ENCODE measurements at regions not wholly inside any gene's neighbourhood (a gene's known extent, or its start where the extent isn't known, plus 50 kb on each side); places are given as distances from the start of the nearest gene placed in this dataset.
"Not testable (repeated sequence)": the region's sequence is repeated elsewhere in the genome, so short reads cannot be mapped to it uniquely, and the experiment has no call there.

DNA sequence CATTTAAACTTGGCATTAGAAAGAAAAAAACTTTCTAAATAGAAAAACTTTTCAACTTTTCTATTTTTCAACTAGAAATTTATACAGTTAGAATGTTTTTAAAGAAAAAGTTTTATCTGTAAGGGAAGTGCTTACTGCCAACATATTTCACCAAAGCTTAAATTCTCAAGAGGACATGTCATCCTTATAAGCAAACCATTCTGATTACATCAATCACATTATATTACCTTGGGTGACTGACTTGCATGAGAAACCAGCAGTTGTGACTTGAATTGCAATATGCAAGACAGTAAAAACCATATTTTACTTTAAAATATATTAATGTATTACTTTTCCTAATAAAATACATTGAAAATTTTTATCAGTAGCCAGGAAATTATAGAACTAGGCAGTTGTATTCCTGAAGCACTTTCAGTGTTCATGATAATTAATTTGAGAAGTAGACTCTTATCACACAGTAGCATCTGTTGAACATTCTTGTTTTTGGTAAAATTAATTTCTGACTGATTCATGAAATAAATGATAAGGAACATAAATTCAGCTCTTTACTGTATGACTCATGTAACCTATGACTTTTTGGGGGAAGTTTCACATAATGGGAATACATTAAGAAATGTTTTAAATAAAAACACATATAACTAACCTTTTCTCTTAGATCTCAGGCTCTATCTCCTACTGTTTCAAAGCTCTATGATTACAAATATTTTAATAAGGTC is 345.0 kb upstream of the CCDC179 start:
- Histone ChIP-seq H3K27ac (ENCODE audit: low read depth, low read length) (no peak overlapping the region), H3K9ac (ENCODE audit: low read depth, low read length) (no peak overlapping the region), H3K36me3 (ENCODE audit: control insufficient read depth, insufficient read depth, low read length) (no peaks in the 10 kb centered on the region), H3K4me1 (ENCODE audit: control insufficient read depth, insufficient read depth, low read length) (no peaks in the 10 kb centered on the region), H3K27me3 (ENCODE audit: control insufficient read depth, insufficient read depth, low read length) (no peaks in the 10 kb centered on the region), H3K4me3 (ENCODE audit: low read depth, low read length) (no peak overlapping the region), H3K9me3 (ENCODE audit: control insufficient read depth, insufficient read depth, low read length) (peaks cover 21% of the 10 kb centered on the region)

DNA sequence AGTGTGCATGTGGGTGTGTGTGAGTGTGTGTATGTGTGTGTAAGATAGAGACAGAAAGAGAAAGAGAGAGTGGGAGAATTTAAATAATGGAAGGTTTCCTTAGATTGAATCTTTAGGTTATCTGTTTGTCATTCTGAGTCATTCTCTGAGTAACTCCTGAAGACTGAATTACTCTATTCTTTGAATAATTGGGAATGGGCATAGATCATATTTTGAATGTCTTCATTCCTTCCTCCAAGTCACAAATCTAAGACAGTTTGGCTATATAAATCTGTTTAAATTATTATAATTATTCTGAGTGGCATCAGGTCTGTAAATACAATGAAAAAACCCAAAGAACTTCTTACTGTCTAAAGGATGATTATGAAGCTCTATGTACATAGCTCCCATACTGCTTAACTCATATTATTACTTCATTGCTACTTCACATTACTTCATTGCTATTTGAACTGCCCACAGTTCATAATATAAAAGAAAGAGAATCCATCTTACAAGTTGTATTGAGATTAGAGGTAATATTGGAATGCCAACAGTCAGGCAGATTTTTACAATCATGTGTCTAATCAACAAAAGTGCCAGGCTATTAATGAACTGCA is 346.6 kb upstream of the CCDC179 start:
- Histone ChIP-seq H3K36me3 (ENCODE audit: control insufficient read depth, insufficient read depth, low read length) (no peaks in the 10 kb centered on the region), H3K9me3 (ENCODE audit: control insufficient read depth, insufficient read depth, low read length) (peaks cover 14% of the 10 kb centered on the region), H3K9ac (ENCODE audit: low read depth, low read length) (no peak overlapping the region), H3K4me1 (ENCODE audit: control insufficient read depth, insufficient read depth, low read length) (no peaks in the 10 kb centered on the region), H3K27ac (ENCODE audit: low read depth, low read length) (no peak overlapping the region), H3K4me3 (ENCODE audit: low read depth, low read length) (no peak overlapping the region), H3K27me3 (ENCODE audit: control insufficient read depth, insufficient read depth, low read length) (no peaks in the 10 kb centered on the region)

DNA sequence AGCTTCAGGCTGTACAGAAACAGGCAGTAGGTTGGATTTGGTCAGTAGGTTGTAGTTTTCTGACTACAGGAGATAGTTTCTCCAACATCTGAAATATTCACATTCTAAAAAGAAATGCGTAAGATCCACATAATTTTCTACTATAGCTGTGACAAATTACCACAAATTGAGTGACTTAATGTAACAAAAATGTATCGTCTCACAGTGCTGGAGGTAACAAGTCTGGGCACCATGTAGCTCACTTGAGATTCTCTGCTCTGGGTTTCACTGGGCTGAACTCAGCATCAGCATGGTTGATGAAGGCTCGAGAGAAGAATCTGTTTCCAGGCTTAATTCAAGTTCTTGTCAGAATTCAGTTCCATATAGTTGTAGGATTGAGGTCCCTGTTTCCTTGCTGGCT is 350.9 kb upstream of the CCDC179 start:
- Histone ChIP-seq H3K27me3 (ENCODE audit: control insufficient read depth, insufficient read depth, low read length) (no peaks in the 10 kb centered on the region), H3K9me3 (ENCODE audit: control insufficient read depth, insufficient read depth, low read length) (no peaks in the 10 kb centered on the region), H3K4me1 (ENCODE audit: control insufficient read depth, insufficient read depth, low read length) (no peaks in the 10 kb centered on the region), H3K27ac (ENCODE audit: low read depth, low read length) (no peak overlapping the region), H3K4me3 (ENCODE audit: low read depth, low read length) (no peak overlapping the region), H3K36me3 (ENCODE audit: control insufficient read depth, insufficient read depth, low read length) (no peaks in the 10 kb centered on the region), H3K9ac (ENCODE audit: low read depth, low read length) (no peak overlapping the region)

DNA sequence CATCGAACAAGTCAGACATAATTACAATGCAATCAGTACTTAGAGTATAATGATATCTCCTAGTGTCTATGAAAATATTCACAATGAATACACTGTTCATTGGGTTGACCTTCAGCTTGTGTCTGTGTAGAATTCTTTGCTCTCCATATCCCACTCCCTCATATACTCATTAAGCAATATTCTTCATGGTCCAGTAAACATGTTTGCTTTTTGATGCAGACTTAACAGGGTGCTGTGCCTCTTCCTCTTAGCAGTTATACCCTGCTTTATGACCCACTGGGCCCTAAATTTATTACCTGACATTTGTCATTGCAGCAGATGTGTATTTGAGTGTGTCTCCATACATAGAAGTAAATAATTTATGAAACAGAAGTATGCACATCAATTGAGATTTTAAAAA is 352.5 kb upstream of the CCDC179 start:
- H3K9ac ChIP-seq (ENCODE audit: low read depth, low read length), result no peak overlapping the region
- no peaks in the 10 kb centered on the region for H3K36me3 ChIP-seq (ENCODE audit: control insufficient read depth, insufficient read depth, low read length)

DNA sequence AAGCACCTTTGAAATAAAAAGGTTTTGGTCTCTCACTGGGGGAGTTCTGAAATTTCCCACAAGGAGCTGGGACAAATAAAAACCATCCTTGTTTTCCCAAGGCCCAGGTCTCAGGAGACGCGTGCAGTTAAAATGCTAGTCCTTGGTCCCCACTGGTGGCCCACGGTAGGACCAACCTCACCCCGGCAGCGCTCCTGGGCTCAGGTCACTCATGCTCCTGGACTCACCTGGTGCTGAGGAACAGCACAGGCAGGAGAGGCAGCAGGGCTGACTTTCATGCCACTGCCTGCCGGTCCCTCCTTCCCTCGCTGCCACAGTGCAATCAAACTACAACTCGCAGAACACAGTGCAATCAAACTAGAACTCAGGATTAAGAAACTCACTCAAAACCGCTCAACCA is 356.8 kb upstream of the CCDC179 start:
- Histone ChIP-seq H3K27ac (ENCODE audit: low read depth, low read length) (no peak overlapping the region), H3K36me3 (ENCODE audit: control insufficient read depth, insufficient read depth, low read length) (no peaks in the 10 kb centered on the region), H3K9ac (ENCODE audit: low read depth, low read length) (no peak overlapping the region), H3K9me3 (ENCODE audit: control insufficient read depth, insufficient read depth, low read length) (no peaks in the 10 kb centered on the region), H3K4me3 (ENCODE audit: low read depth, low read length) (no peak overlapping the region), H3K4me1 (ENCODE audit: control insufficient read depth, insufficient read depth, low read length) (no peaks in the 10 kb centered on the region), H3K27me3 (ENCODE audit: control insufficient read depth, insufficient read depth, low read length) (no peaks in the 10 kb centered on the region)

More for the DNA sequence above, 352.5 kb upstream of the CCDC179 start:
- H3K4me3 ChIP-seq (ENCODE audit: low read depth, low read length), result no peak overlapping the region
- H3K4me1 ChIP-seq (ENCODE audit: control insufficient read depth, insufficient read depth, low read length), result no peaks in the 10 kb centered on the region
- H3K27ac ChIP-seq (ENCODE audit: low read depth, low read length), result no peak overlapping the region
- no peaks in the 10 kb centered on the region for H3K27me3 ChIP-seq (ENCODE audit: control insufficient read depth, insufficient read depth, low read length)
- no peaks in the 10 kb centered on the region for H3K9me3 ChIP-seq (ENCODE audit: control insufficient read depth, insufficient read depth, low read length)

DNA sequence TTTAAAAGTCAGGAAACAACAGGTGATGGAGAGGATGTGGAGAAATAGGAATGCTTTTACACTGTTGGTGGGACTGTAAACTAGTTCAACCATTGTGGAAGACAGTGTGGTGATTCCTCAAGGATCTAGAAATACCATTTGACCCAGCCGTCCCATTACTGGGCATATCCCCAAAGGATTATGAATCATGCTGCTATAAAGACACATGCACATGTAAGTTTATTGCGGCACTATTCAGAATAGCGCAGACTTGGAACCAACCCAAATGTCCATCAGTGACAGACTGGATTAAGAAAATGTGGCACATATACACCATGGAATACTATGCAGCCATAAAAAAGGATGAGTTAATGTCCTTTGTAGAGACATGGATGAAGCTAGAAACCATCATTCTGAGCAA is 359.8 kb upstream of the CCDC179 start:
- not testable (repeated sequence) for H3K36me3 ChIP-seq (ENCODE audit: control insufficient read depth, insufficient read depth, low read length); H3K4me1 ChIP-seq (ENCODE audit: control insufficient read depth, insufficient read depth, low read length); H3K27me3 ChIP-seq (ENCODE audit: control insufficient read depth, insufficient read depth, low read length); H3K9ac ChIP-seq (ENCODE audit: low read depth, low read length); H3K27ac ChIP-seq (ENCODE audit: low read depth, low read length); H3K4me3 ChIP-seq (ENCODE audit: low read depth, low read length); H3K9me3 ChIP-seq (ENCODE audit: control insufficient read depth, insufficient read depth, low read length)

DNA sequence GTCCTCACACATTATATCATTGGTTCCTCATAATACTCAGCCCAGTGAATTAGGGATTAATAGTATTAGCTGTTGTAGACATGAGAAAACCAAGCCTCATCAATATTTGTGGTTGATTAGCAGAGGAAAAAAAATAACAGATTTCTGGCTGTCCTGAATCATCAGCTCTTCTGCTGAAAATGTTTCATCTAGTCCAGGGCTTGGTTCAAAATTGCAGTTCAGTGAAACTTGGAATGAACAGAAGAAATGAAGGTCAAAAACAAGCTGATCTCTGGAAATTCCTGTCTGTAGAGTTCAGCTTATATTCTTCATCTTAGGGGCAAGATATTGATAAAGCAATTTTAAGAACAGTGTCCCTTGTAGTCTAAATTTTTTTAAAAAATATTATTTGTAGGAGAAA is 361.1 kb upstream of the CCDC179 start:
- Histone ChIP-seq H3K4me3 (ENCODE audit: low read depth, low read length) (no peak overlapping the region), H3K9me3 (ENCODE audit: control insufficient read depth, insufficient read depth, low read length) (no peaks in the 10 kb centered on the region), H3K36me3 (ENCODE audit: control insufficient read depth, insufficient read depth, low read length) (no peaks in the 10 kb centered on the region), H3K27me3 (ENCODE audit: control insufficient read depth, insufficient read depth, low read length) (no peaks in the 10 kb centered on the region), H3K4me1 (ENCODE audit: control insufficient read depth, insufficient read depth, low read length) (no peaks in the 10 kb centered on the region), H3K9ac (ENCODE audit: low read depth, low read length) (no peak overlapping the region), H3K27ac (ENCODE audit: low read depth, low read length) (no peak overlapping the region)

DNA sequence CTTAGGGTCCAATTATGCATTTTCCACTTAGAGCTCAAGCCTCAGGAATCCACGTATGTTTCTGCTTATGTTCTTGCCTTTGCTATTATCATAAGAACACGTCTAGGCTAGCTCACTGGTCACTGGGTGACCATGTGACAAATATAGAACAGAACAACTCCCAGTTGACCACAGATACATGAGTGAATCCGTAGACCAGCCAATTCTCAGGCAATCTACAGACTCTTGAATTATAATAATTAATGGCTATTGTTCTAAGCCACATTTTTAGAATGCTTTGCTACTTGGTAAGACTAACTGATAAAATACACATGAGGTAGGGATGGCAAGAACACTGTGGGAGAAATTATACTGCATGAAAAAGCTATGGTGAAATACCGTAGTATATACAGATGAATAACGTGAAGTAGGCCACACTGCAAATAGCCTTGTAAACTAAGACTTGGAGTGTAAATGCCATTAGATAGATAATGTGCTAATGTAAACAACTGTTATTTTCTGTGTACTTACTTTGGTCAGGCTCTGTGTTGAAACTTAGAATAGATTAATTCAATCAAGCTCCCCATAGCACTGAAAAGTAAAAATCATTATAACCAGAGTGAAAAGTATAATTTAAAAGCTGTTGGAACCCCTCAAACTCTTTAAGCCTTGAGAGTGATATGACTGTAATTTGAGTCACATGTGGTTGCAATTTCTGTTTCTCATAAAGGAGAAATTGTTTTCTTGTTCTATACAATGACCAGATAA is 366.2 kb upstream of the CCDC179 start:
- Histone ChIP-seq H3K9ac (ENCODE audit: low read depth, low read length) (no peak overlapping the region), H3K4me3 (ENCODE audit: low read depth, low read length) (no peak overlapping the region), H3K36me3 (ENCODE audit: control insufficient read depth, insufficient read depth, low read length) (no peaks in the 10 kb centered on the region), H3K4me1 (ENCODE audit: control insufficient read depth, insufficient read depth, low read length) (no peaks in the 10 kb centered on the region), H3K9me3 (ENCODE audit: control insufficient read depth, insufficient read depth, low read length) (no peaks in the 10 kb centered on the region), H3K27ac (ENCODE audit: low read depth, low read length) (no peak overlapping the region), H3K27me3 (ENCODE audit: control insufficient read depth, insufficient read depth, low read length) (no peaks in the 10 kb centered on the region)

DNA sequence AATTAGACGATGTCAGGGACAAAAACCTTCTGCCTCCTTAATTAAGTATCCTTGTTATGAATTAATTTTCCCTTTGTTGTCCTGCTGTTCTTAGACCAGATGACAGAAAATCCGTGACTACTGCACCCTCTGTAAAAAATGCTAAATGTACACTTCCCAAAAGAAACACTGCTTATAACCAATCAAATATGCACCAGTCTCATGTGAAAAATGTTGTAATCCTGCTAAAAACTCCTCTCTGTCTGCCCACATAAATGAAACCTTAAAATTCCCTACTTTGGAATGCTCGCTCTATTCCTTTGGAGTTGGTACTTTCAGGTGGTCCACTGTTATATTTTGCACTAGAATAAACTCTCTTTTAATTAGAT is 366.8 kb upstream of the CCDC179 start:
- Histone ChIP-seq H3K27ac (ENCODE audit: low read depth, low read length) (no peak overlapping the region), H3K36me3 (ENCODE audit: control insufficient read depth, insufficient read depth, low read length) (no peaks in the 10 kb centered on the region), H3K4me3 (ENCODE audit: low read depth, low read length) (no peak overlapping the region), H3K4me1 (ENCODE audit: control insufficient read depth, insufficient read depth, low read length) (0 out of 2 replicates have a peak, but pooled peaks cover 4% of the 10 kb centered on the region), H3K27me3 (ENCODE audit: control insufficient read depth, insufficient read depth, low read length) (no peaks in the 10 kb centered on the region), H3K9me3 (ENCODE audit: control insufficient read depth, insufficient read depth, low read length) (no peaks in the 10 kb centered on the region), H3K9ac (ENCODE audit: low read depth, low read length) (no peak overlapping the region)

DNA sequence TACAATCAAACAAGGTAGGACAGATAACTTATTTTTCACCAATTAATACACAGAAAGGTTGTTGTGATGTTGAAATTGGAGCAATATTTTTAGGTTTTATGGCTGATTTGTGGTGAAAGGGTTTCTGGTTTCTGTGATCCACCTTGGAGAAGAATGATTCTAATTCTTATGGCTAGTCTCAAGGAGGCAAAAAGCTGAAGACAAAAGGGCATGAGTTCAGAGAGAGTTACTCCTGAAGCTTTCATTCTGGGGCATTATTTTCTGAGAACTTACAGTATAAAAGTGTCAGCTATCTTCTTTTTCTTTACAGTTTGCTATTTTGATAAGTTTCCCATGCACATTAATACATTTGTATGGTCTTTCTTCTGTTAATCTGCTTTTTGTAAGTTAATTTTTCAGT is 372.4 kb upstream of the CCDC179 start:
- Histone ChIP-seq H3K27me3 (ENCODE audit: control insufficient read depth, insufficient read depth, low read length) (no peaks in the 10 kb centered on the region), H3K9ac (ENCODE audit: low read depth, low read length) (no peak overlapping the region), H3K27ac (ENCODE audit: low read depth, low read length) (no peak overlapping the region)

DNA sequence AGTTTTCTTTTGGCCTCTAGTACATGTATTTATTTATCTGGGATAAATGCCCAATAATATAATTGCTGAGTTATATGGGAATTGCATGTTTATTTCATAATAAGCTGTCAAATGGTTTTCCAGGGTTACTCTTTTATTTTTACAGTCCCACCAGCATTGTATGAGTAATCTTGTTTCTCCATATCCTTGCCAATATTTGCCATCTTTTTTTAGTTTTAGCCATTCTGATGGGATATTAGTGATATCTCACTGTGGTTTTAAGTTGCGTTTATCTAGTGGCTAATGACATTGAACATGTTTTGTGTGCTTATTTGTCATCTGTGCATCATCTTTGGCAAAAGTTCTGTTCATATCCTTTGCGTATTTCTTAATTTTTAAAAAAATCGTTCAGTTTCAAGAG is 372.8 kb upstream of the CCDC179 start:
- H3K27ac ChIP-seq (ENCODE audit: low read depth, low read length), result no peak overlapping the region
- 0 out of 2 replicates have a peak, but pooled peaks cover 6% of the 10 kb centered on the region for H3K4me1 ChIP-seq (ENCODE audit: control insufficient read depth, insufficient read depth, low read length)
- no peaks in the 10 kb centered on the region for H3K36me3 ChIP-seq (ENCODE audit: control insufficient read depth, insufficient read depth, low read length)
- H3K4me3 ChIP-seq (ENCODE audit: low read depth, low read length), result no peak overlapping the region
- H3K9ac ChIP-seq (ENCODE audit: low read depth, low read length), result no peak overlapping the region
- H3K9me3 ChIP-seq (ENCODE audit: control insufficient read depth, insufficient read depth, low read length), result no peaks in the 10 kb centered on the region
- no peaks in the 10 kb centered on the region for H3K27me3 ChIP-seq (ENCODE audit: control insufficient read depth, insufficient read depth, low read length)

More for the DNA sequence above, 372.4 kb upstream of the CCDC179 start:
- H3K36me3 ChIP-seq (ENCODE audit: control insufficient read depth, insufficient read depth, low read length), result no peaks in the 10 kb centered on the region
- no peaks in the 10 kb centered on the region for H3K9me3 ChIP-seq (ENCODE audit: control insufficient read depth, insufficient read depth, low read length)
- H3K4me1 ChIP-seq (ENCODE audit: control insufficient read depth, insufficient read depth, low read length), result 0 out of 2 replicates have a peak, but pooled peaks cover 6% of the 10 kb centered on the region
- H3K4me3 ChIP-seq (ENCODE audit: low read depth, low read length), result no peak overlapping the region

Measured in HUES48 (cell line).